GM12801 (cell line): ENCODE measurements at regions not wholly inside any gene's neighbourhood (a gene's known extent, or its start where the extent isn't known, plus 50 kb on each side); places are given as distances from the start of the nearest gene placed in this dataset.

ENCODE experiments used
- TF ChIP-seq, protein P1 (sequence below): IDR thresholded peaks from one replicate; pipeline ENCODE4 v1.5.1; 2011; ENCODE audit warnings: control low read depth; ENCODE audit not compliant: insufficient read length; ENCODE audit errors: extremely low read depth

GRCh38 chr15:93321881-93322282, 232.9 kb upstream of the RGMA start:
- TF ChIP-seq, protein P1, sequence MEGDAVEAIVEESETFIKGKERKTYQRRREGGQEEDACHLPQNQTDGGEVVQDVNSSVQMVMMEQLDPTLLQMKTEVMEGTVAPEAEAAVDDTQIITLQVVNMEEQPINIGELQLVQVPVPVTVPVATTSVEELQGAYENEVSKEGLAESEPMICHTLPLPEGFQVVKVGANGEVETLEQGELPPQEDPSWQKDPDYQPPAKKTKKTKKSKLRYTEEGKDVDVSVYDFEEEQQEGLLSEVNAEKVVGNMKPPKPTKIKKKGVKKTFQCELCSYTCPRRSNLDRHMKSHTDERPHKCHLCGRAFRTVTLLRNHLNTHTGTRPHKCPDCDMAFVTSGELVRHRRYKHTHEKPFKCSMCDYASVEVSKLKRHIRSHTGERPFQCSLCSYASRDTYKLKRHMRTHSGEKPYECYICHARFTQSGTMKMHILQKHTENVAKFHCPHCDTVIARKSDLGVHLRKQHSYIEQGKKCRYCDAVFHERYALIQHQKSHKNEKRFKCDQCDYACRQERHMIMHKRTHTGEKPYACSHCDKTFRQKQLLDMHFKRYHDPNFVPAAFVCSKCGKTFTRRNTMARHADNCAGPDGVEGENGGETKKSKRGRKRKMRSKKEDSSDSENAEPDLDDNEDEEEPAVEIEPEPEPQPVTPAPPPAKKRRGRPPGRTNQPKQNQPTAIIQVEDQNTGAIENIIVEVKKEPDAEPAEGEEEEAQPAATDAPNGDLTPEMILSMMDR, result no peak

DNA sequence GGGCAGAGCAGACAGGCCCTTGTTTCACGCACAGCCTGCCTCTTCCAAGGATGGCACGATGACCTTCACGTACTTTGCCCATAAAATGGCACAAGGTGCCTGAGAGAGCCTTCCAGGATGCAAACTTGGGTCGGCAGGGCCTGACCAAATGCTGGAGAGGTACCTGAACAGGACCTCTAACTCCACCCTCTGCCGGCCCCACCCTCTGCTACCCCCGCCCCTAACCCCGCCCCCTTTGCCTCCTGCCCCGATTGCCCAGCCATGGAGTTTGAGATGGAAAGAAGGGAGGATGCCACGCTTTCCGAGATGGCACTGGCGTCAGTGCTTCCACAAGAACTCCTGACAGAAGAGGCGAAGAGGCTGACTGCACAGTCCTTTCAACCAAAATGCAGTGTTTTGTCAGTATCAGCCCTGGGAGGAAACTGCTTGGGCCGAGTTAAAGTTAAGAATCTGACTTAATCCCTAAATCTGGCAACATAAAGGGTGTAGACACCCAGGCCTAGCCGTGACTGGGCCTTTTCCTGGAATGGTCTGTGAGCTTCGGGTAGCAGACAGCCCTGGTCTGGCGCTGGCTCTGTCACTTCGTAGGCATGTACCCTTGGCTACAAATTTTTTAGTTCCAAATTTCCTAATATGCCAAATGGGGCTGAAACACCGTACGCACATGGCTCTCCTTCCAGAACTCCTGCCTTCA, 230.3 kb upstream of the RGMA start:
- TF ChIP-seq, protein P1, result no peak

DNA sequence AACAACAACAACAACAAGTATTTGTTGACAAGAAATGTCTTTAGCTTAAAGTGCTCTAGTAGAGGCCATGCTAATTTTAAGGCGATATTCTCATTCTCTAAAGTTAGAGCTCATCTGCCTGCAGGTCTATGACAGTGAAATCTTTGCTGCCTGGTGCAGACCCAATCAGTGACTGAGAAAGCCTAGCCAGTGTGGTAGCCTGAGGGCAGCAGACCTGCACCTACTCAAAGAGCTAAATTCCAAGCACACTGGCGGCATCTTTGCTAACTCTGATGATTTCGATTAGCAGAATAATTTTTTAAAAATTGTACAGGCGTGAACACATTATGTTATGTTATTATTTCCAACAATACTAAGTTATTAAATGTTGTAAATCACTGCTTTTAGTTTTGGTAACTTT, 228.8 kb upstream of the RGMA start:
- TF ChIP-seq, protein P1, result no peak

DNA sequence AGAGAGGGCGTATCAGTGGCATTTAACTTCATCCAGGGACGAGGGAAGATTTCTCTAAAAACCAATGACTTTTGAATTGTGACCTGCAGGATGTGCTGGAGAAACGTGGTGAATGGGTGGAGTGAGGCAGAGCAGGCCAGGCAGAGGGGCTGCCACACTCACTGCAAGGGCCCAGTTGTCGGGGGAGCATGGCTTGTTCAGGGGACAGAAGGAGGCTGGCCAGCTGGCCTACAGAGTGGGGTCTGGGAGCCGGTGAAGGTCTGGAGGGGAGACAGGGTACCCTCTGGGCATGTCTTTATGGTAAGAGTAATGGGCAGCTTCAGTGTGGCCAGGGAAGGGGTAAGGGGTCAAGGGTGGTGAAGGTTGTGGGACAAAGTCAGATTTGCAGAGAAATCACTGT, 225.2 kb upstream of the RGMA start:
- TF ChIP-seq, protein P1, result no peak

DNA sequence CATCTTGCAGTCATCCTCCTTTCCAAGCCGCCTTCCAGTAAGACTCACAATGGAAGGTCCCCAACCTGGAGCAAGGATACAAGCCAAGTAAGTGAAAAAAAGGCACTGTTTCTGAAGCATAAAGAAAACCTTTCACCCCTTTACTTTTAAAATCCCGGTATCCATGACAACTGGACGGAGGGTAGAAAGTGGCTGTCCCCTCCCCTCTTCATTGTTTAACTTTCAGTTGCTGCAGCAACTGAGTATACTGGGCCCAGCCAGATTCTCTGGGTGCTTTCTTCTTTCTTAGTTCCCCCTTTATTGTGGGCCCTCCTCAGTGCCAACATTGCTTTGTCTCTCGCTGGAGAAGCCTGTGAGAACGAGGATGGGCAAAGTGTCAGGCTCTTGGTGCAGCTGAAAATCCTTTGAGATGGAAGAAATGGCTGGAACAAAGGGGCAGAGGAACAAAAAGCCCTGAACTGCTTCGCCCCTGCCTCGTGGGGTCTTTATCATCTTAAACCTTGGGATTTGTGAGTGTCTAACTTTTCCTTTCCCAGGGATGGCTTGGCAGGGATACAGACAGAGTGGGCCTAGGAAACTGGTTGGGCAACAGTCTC, 224.0 kb upstream of the RGMA start:
- TF ChIP-seq, protein P1, result no peak

GRCh38 chr15:93311620-93312019, 222.6 kb upstream of the RGMA start:
- TF ChIP-seq, protein P1, result no peak

GRCh38 chr15:93308026-93308690, 219.1 kb upstream of the RGMA start:
- TF ChIP-seq, protein P1, result no peak
